AG04450 (cell line): ENCODE measurements at regions not wholly inside any gene's neighbourhood (a gene's known extent, or its start where the extent isn't known, plus 50 kb on each side); places are given as distances from the start of the nearest gene placed in this dataset.

Source experiments
- CTCF ChIA-PET: fragments of 300-600, 350-600 bp; formaldehyde crosslinking; extraction: SDS; loops from one replicate; lab custom pipeline; 2022; ENCODE audit warnings: antibody characterized with exemption, inconsistent platforms; lab: Charles Lee
- POLR2A ChIA-PET: fragments of 350-600 bp; formaldehyde crosslinking; extraction: SDS; loops from one replicate; lab custom pipeline; 2021; ENCODE audit warnings: antibody characterized with exemption, inconsistent platforms; lab: Yijun Ruan, JAX
- DNase-seq: peaks from one replicate; pipeline ENCODE4 v3.0.0-alpha.2; 2011; ENCODE audit warnings: low read depth, low spot score
- H3K27ac ChIP-seq: one replicate; pipeline ENCODE4 v1.5.1; 2012; ENCODE audit warnings: low read depth, low read length, control low read depth
- H3K27me3 ChIP-seq: one replicate; pipeline ENCODE4 v1.6.0; 2012; ENCODE audit warnings: low read length; ENCODE audit not compliant: control insufficient read depth, insufficient read depth
- H3K4me3 ChIP-seq: 2 replicates; pipeline ENCODE4 v1.5.1; 2011; ENCODE audit warnings: mild to moderate bottlenecking, low read depth, low read length, control low read depth
- H3K9me3 ChIP-seq: 2 replicates; pipeline ENCODE4 v1.5.1; 2012; ENCODE audit warnings: low read length; ENCODE audit not compliant: control insufficient read depth, insufficient read depth
- CTCF ChIP-seq: IDR thresholded peaks from 2 replicates; pipeline ENCODE4 v1.5.1; 2011; ENCODE audit warnings: low read depth, low read length, control low read depth, inconsistent platforms

- Histone ChIP-seq H3K27ac (no peak overlapping the region), H3K27me3 (peaks cover 2% of the 10 kb centered on the region), H3K4me3 (no peak overlapping the region), H3K9me3 (no peaks in the 10 kb centered on the region; the same call in 1 of the 2 replicates)
- ChIA-PET CTCF (no interaction called here), POLR2A (no interaction called here)
- TF ChIP-seq CTCF, result no peak
- no peak for DNase-seq
Observed at GRCh38 chr10:113493195-113493594, 59.7 kb upstream of the HABP2 start.

GRCh38 chr10:113493882-113494301 lies 59.0 kb upstream of the HABP2 start:
- ChIA-PET CTCF (no interaction called here), POLR2A (no interaction called here)
- DNase-seq, result no peak
- no peak for TF ChIP-seq CTCF
- Histone ChIP-seq H3K4me3 (no peak overlapping the region), H3K27me3 (peaks cover 2% of the 10 kb centered on the region), H3K27ac (no peak overlapping the region), H3K9me3 (no peaks in the 10 kb centered on the region; the same call in 1 of the 2 replicates)

GRCh38 chr10:113494761-113495160 lies 58.1 kb upstream of the HABP2 start:
- Histone ChIP-seq H3K27me3 (peaks cover 2% of the 10 kb centered on the region), H3K4me3 (no peak overlapping the region), H3K9me3 (no peaks in the 10 kb centered on the region; the same call in 1 of the 2 replicates), H3K27ac (no peak overlapping the region)
- POLR2A ChIA-PET, result no interaction called here
- TF ChIP-seq CTCF, result no peak
- CTCF ChIA-PET, result no interaction called here
- DNase-seq, result no peak

GRCh38 chr10:113495553-113495952 lies 57.3 kb upstream of the HABP2 start:
- ChIA-PET CTCF (interaction anchor here (0.6 kb wide), 1 partner anchor 759 kb away, joined by 3 read pairs; no protein-coding TSS in a partner anchor), POLR2A (no interaction called here)
- Histone ChIP-seq H3K4me3 (no peak overlapping the region), H3K9me3 (no peaks in the 10 kb centered on the region; the same call in 1 of the 2 replicates), H3K27ac (no peak overlapping the region), H3K27me3 (peaks cover 2% of the 10 kb centered on the region)
- no peak for TF ChIP-seq CTCF
- DNase-seq, result no peak

- H3K27me3 ChIP-seq, result peaks cover 2% of the 10 kb centered on the region
- CTCF ChIA-PET, result interaction anchor here (0.6 kb wide), 1 partner anchor 759 kb away, joined by 3 read pairs; no protein-coding TSS in a partner anchor
- no peak for DNase-seq
- POLR2A ChIA-PET, result no interaction called here
- no peak overlapping the region for H3K27ac ChIP-seq
- no peaks in the 10 kb centered on the region; the same call in 1 of the 2 replicates for H3K9me3 ChIP-seq
- H3K4me3 ChIP-seq, result no peak overlapping the region
- no peak for TF ChIP-seq CTCF
Observed at GRCh38 chr10:113496111-113497109, 56.4 kb upstream of the HABP2 start.
